OCI-M2 (cell line): ENCODE measurements at regions not wholly inside any gene's neighbourhood (a gene's known extent, or its start where the extent isn't known, plus 50 kb on each side); places are given as distances from the start of the nearest gene placed in this dataset.
"Not testable (repeated sequence)": the region's sequence is repeated elsewhere in the genome, so short reads cannot be mapped to it uniquely, and the experiment has no call there.

ENCODE experiments used
- DNase-seq: peaks from one replicate; lab custom pipeline; 2025; ENCODE audit not compliant: unreplicated experiment; lab: John Stamatoyannopoulos, UW

DNA sequence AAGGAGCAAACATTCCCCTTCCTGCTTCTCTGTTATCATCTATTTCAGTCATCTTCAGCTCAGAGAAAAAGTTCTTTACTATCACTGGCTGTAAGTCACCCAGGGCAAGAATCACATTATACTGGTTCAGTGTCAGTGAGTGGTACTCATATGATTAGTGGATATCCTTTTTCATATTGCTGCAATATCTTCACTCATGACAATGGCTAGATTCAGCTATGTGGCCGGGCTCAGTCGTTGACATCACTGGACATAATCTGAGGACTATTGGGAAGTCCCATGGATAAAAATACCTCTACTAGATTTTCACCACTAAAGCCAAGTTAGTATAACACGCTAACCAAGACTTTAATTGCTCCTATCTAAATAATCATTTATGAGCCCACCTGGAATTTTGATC is 91.3 kb upstream of the UBE2E2 start:
- DNase-seq = no peak

DNA sequence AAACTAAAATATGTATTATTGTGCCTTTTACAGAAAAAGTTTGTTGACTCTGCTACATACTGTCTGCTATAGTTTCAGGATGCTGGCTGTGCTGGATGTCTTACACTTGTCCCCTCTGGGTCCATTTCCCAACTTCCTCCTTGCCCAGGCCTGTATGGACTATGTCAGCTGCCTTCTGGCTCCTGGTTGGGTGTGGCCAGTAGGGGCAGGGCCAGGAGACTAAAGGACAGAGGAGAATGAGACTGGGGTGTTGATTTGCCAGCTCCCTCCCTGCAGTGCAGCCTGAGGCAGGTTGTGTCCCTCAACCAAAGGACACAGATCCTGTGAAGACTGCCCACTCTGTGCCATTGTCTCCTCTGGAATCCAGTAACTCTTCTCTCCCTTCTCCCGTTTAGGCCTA is 90.6 kb upstream of the UBE2E2 start:
- DNase-seq = no peak

DNA sequence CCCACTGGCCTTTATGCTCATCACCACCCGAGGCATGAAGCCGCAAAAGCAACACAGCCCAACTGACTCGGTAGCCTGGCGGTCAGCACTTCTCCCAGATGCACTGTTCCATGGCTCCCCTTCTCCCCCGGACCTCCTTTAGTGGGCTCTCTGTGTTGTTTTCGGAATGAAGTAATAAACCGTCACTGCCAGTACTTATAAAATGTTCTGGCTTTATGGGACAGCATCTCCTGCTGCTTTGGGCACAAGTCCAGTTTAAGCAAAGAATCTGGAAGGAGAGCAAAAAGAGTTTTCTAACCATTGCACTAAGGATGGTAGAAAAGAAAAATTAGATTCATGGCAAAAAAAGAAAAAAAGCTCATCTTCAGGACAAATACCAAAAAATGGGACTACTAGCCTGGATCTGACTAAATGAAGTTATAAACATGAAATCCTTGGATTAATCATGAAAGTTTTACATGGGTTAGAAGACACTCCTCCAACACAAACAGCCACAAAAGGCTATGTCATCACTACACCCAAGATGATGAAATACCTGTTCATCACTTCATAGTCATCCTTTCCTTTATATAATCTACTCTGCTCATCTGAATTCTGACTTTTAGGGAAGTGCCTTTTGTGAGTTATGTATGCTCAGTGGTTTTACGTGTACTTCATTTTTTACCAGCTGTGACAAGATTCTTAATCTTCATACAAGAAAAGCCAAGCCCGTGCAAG is 89.5 kb upstream of the UBE2E2 start:
- DNase-seq = no peak

- no peak for DNase-seq
Observed at GRCh38 chr3:23114432-23114831, 88.7 kb upstream of the UBE2E2 start.

DNA sequence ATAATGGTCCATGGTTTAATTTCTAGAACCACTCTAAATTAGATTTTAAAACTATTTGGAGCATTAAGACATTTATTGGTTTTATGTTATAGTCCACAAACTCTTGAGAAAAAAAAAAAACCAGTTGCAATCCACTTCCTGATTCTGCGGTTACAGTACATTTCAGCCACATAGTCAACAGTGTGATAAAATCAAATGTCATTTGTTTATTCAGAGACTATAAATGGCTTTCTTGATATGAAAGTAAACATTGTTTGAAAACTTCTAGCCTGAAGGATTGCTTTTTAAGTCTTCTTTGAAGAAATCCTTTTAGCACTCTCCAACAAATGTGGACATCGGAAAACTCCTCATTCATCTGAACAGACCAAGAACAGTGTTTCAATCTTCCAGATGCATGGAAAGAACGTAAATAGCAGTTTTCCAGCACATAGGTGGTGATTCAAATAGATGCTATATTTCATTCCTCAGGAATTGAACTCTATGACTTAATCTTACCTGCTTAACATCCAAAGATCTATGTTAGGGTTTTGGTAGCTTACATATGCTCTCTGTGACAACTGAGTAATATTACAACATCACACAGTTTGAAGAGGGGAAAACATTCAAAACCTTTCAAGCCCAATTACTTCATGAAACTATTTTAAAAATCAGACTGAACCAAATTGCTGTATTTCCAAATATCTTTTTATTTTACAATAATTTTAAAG is 87.8 kb upstream of the UBE2E2 start:
- DNase-seq = no peak

DNA sequence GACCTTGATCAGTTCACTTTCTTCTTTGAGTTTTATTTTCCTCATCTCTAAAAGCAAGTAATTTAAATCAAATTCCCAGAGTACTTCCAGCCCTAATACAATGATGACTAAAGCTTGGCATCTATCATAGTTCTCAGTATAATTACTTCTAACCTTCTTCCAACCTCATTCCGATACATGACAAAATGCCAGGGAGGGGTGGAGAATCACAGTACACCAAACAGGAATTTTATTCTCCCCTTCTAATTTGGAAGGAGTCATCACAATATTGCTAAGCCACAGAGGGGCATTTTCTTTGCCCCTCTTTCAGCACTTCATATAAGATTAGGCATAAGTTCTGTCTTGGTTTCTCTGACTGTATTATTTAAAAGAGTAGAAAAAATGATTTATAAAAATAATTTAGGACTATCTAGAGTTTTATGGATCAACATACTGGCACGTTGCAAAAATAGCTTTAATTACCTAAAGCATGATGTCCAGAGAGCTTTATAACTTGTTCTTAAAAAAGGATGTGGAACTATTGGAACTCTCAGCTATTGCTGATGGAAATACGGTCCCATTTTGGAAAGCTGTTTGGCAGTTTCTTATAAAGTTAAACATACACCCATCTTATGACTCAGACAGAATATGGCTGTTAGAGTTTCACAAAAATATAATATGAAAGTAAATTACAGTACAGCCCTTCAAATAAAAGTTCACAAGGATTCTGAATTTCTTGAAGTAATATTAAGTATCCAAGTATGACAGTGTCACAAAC is 86.9 kb upstream of the UBE2E2 start:
- no peak for DNase-seq

- DNase-seq = no peak
Observed at GRCh38 chr3:23117856-23118255, 85.3 kb upstream of the UBE2E2 start.

DNA sequence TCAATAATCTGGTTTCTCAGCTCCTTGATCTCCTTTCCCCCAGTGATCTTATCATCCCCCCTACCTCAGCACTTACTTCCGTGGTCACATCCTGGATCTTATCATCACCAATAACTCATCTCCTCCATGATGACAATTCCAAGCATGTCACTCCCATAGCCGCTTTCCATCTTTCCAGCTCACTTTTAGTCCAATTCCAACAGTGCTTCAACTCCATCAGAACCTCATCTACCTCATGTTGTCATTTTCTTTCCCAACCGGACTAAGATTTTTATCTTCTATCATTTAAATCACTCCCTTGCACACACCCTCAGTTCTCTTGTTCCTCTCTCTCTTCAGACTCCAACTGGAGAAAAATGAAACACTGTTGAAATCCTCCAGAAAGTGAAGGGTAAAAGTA is 75.9 kb upstream of the UBE2E2 start:
- no peak for DNase-seq

DNA sequence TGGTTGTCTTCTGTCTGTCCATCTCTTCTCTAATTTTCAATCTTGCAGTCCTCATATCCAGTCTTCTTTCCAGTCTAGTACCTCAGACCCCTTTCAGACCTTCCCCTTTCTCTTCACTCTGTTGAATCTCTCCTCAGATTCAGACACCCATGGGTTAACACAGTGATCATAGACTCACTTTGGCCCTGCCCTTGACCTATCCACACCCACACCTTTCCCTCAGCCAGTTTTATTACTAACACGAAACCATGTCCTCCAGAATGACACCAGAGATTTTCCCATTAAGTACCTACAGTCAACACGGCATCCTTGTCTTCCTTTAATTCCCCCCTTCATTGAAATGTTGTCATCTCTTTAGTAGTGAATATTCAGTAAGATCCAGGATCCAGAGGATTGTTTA is 74.5 kb upstream of the UBE2E2 start:
- no peak for DNase-seq

DNA sequence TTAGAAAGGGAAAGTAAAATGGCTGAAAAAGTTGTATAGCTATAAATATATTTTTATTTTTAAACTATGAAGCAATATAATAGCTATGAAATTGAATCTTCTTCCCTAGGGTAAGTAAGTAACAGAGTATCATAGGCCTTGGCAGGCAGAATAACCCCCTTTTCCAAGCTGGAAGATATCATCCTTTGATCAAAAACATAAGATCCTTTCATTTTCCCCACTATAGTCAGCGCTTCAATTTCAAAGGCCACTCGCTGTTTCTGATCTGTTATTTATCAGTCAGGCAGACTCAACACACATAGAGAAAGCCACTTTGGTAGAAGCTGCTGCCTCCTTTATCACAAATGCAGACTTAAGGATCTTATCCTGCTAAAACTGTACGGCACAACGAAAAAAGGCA is 74.0 kb upstream of the UBE2E2 start:
- DNase-seq = no peak

- no peak for DNase-seq
Observed at GRCh38 chr3:23129817-23130216, 73.3 kb upstream of the UBE2E2 start.

- no peak for DNase-seq
Observed at GRCh38 chr3:23130406-23130805, 72.7 kb upstream of the UBE2E2 start.

DNA sequence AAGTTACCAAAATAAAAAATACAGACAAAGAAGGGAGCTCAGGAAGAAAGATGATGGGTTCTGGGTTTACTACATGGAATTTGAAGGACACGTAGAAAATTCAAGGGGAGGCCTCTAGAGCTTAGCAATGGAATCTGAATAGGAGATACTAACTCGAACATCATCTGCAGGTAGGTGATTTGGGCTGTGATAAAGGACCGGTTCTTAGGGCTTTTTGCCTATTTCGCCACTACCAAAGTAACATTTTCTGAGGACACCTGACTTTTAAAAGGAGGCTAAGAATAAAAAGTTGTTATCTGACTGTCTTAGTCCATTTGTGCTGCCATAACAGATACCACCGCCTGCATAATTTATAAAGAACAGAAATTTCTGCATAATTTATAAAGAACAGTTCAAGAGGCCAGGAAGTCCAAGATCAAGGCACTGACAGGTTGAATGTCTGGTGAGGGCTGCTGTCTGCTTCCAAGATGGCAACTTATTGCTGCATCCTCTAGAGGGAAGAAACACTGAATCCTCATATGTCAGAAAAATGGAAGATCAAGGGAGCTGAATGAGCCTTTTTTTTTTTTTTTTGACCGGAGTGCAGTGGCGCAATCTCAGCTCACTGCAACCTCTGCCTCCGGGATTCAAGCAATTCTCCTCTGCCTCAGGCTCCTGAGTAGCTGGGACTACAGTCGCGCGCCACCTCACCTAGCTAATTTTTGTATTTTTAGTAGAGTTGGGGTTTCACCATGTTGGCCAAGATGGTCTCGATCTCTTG is 67.9 kb upstream of the UBE2E2 start:
- DNase-seq = no peak

DNA sequence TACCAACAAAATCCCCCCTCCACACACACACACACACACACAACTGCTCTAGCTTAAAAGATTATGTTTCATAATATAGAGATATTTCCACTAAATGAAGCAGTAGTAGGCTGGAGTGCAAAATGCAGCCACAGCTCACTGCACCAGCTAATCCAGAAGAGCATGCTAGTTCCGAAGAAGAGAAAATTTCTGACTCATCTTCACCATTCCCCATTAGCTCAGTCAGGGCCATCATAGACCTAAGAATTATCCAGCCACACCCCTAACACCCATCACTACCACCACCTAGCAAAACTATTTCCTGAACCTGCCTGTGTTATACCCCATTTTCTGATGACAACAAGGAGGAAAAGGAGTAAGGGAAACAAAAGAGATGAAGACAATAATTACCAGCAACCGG is 67.1 kb upstream of the UBE2E2 start:
- DNase-seq = no peak

DNA sequence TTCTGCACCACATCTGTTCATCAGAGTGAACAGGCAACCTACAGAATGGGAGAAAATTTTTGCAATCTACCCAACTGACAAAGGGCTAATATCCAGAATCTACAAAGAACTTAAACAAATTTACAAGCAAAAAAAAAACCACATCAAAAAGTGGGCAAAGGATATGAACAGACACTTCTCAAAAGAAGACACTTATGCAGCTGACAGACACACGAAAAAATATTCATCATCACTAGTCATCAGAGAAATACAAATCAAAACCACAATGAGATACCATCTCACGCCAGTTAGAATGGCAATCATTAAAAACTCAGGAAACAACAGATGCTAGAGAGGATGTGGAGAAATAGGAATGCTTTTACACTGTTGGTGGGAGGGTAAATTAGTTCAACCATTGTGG is 59.1 kb upstream of the UBE2E2 start:
- DNase-seq = not testable (repeated sequence)

DNA sequence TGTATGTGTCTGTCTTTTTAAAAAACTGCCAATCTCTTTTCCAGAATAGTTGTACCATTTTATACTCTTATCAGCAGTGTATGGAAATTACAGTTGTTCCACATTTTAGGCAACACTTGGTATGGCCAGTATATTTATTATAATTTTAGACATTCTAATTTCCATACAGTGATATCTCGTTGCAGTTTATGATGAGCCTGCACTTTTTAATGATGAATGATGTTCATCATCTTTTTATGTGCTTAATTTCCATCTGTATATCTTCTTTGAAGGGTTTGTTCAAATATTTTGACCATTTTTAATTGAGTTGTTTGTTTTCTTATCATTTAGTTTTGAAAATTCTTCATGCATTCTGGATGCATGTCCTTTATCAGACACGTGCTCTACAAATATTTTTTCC is 57.0 kb upstream of the UBE2E2 start:
- no peak for DNase-seq

GRCh38 chr3:23152989-23153388 is 50.1 kb upstream of the UBE2E2 start:
- DNase-seq = no peak
